ENCODE measurements at regions not wholly inside any gene's neighbourhood (a gene's known extent, or its start where the extent isn't known, plus 50 kb on each side); places are given as distances from the start of the nearest gene placed in this dataset.

DNA sequence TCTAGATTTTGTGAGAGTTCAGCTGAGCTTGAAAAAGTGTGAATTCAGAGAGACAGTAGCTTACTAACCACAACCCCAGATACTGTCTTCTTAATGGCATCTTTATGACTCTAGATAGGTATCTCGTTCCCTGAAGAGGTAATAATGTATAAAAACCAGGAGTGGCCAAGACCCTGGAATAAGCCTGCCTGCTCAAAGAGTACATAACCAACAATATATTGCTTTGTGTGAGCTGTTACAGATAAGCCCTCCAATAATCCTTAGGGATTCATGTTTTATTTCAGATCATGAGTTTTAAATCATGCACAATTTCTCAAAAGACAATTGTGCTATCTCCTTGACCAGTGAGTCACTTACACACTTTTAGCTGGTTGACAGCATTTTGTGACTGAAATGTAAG, 327.8 kb upstream of the ADGRB3 start:
- WGBS (ENCODE audit: missing lambda C conversion rate), result 8% methylated on average over 1 of the region's 1 CpG
- POLR2A ChIA-PET, result interaction anchor here (0.7 kb wide), 1 partner anchor 25 kb away, joined by 6 read pairs; no protein-coding TSS in a partner anchor
- Histone ChIP-seq H3K4me1 (no peaks in the 10 kb centered on the region), H3K4me3 (no peak overlapping the region), H3K27ac (no peak overlapping the region), H3K4me2 (no peak overlapping the region), H3K9me3 (no peaks in the 10 kb centered on the region)
- FAIRE-seq, result no peak
- ATAC-seq, result no peak
- no peak for TF ChIP-seq KDM5A (IDR thresholded peaks at IDR 0.05)
- no peak for TF ChIP-seq CEBPB (IDR thresholded peaks at IDR 0.05)
- TF ChIP-seq BHLHE40 (IDR thresholded peaks at IDR 0.05; ENCODE audit: low read depth, low read length), result no peak
- no peak for TF ChIP-seq NFE2L2 (conservative IDR thresholded peaks at IDR 0.05; ENCODE audit: low read length)
- TF ChIP-seq CHD4 (IDR thresholded peaks at IDR 0.05; ENCODE audit: borderline replicate concordance), result no peak
- DNase-seq (ENCODE audit: low read depth in 1 of 2, low spot score in 1 of 2), result no peak
- CTCF ChIA-PET, result no interaction called here

DNA sequence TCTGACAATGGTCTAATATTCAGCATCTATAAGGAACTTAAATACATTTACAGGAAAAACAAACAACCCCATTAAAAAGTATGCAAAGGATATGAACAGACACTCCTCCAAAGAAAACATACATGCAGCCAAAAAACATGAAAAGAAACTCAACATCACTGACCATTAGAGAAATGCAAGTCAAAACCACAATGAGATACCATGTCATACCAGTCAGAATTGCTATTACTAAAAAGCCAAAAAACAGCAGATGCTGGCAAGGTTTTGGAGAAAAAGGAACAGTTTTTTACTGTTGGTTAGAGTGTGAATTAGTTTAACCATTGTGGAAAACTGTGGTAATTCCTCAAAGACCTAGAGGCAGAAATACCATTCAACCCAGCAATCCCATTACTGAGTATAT, 339.0 kb upstream of the ADGRB3 start:
- no peak for TF ChIP-seq TP53 (CRISPR knock-in tag; IDR thresholded peaks at IDR 0.05)
- no peaks in the 10 kb centered on the region for H3K9me3 ChIP-seq
- H3K27ac ChIP-seq, result no peak overlapping the region
- no peak for ATAC-seq
- no peak for DNase-seq (ENCODE audit: low read depth in 1 of 2, low spot score in 1 of 2)
- no peak overlapping the region for H3K4me2 ChIP-seq
- no peaks in the 10 kb centered on the region for H3K4me1 ChIP-seq
- no peak overlapping the region for H3K4me3 ChIP-seq
- FAIRE-seq, result no peak
- CTCF ChIA-PET, result no interaction called here
- POLR2A ChIA-PET, result no interaction called here

GRCh38 chr6:68282646-68283045, 352.4 kb upstream of the ADGRB3 start:
- ChIA-PET CTCF (no interaction called here), POLR2A (no interaction called here)
- WGBS (ENCODE audit: missing lambda C conversion rate), result 9% methylated on average over 1 of the region's 1 CpG
- H3K4me3 ChIP-seq, result no peak overlapping the region
- H3K4me1 ChIP-seq, result no peaks in the 10 kb centered on the region
- FAIRE-seq, result no peak
- DNase-seq (ENCODE audit: low read depth in 1 of 2, low spot score in 1 of 2), result no peak
- H3K9me3 ChIP-seq, result no peaks in the 10 kb centered on the region
- H3K4me2 ChIP-seq, result no peak overlapping the region
- ATAC-seq, result no peak
- TF ChIP-seq RCOR1 (IDR thresholded peaks at IDR 0.05; ENCODE audit: low read depth, low read length) (no peak), MAFK (IDR thresholded peaks at IDR 0.05; ENCODE audit: partially characterized antibody) (peak; percentile 54), CHD2 (IDR thresholded peaks at IDR 0.05; ENCODE audit: low read length, partially characterized antibody) (no peak)
- H3K27ac ChIP-seq, result no peak overlapping the region

DNA sequence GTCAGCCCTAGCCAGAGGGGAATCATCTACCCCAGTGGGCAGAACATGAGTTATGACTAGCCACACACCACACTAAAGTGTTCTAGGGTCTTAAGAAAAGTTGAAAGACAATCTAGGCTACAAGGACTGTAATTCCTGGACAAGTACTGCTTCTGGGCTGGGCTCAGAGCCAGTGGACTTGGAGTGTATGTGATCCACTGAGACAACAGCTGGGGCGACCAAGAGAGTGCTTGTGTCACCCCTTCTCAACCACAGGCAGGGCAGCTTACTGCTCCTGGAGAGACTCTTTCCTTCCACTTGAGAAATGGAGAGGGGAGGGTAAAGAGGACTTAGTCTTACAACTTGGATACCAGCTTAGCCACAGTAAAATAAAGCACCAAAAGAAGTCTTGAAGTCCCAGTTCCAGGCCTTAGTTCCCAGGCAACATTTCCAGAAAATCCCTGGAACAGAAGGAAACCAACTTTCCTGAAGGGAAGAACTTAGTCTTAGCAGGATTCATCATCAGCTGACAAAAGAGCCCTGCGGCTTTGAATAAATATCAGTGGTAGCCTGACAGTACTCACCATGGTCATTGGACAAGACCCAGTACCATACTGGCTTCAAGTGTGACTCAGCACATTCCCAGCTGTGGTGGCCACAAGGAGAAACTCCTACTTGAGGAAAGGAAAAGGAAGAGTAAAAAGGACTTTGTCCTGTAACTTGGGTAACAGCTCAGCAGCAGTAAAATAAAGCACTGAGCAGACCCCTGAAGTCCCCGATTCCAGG, 355.1 kb upstream of the ADGRB3 start:
- Histone ChIP-seq H3K9me3 (no peaks in the 10 kb centered on the region), H3K4me2 (no peak overlapping the region), H3K4me3 (no peak overlapping the region), H3K27ac (no peak overlapping the region), H3K4me1 (no peaks in the 10 kb centered on the region)
- FAIRE-seq (no peak), DNase-seq (ENCODE audit: low read depth in 1 of 2, low spot score in 1 of 2) (peak in 1 of 2 experiments; percentile 19), ATAC-seq (no peak)
- ChIA-PET CTCF (no interaction called here), POLR2A (no interaction called here)
- WGBS (ENCODE audit: missing lambda C conversion rate), result 54% methylated on average over 3 of the region's 3 CpGs
- TF ChIP-seq NPAS2 (CRISPR knock-in tag; IDR thresholded peaks at IDR 0.05; ENCODE audit: borderline replicate concordance) (no peak), ZSCAN20 (CRISPR knock-in tag; IDR thresholded peaks at IDR 0.05) (no peak), PHF8 (IDR thresholded peaks at IDR 0.05; ENCODE audit: borderline replicate concordance, low read depth) (no peak), NFE2L2 (conservative IDR thresholded peaks at IDR 0.05; ENCODE audit: low read length) (peak; percentile 16; the same call in 1 of the 2 replicates), ZNF302 (CRISPR knock-in tag; IDR thresholded peaks at IDR 0.05) (no peak)
- TF ChIP-seq, protein P1, sequence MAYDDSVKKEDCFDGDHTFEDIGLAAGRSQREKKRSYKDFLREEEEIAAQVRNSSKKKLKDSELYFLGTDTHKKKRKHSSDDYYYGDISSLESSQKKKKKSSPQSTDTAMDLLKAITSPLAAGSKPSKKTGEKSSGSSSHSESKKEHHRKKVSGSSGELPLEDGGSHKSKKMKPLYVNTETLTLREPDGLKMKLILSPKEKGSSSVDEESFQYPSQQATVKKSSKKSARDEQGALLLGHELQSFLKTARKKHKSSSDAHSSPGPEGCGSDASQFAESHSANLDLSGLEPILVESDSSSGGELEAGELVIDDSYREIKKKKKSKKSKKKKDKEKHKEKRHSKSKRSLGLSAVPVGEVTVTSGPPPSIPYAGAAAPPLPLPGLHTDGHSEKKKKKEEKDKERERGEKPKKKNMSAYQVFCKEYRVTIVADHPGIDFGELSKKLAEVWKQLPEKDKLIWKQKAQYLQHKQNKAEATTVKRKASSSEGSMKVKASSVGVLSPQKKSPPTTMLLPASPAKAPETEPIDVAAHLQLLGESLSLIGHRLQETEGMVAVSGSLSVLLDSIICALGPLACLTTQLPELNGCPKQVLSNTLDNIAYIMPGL (CRISPR knock-in tag; IDR thresholded peaks at IDR 0.05; ENCODE audit: borderline replicate concordance), result no peak

- TF ChIP-seq RAD21 (conservative IDR thresholded peaks at IDR 0.05 in 1 of 2, IDR thresholded peaks at IDR 0.05 in 1 of 2) (no peak), CEBPB (IDR thresholded peaks at IDR 0.05) (no peak), PHF8 (IDR thresholded peaks at IDR 0.05; ENCODE audit: borderline replicate concordance, low read depth) (no peak), JUNB (IDR thresholded peaks at IDR 0.05) (no peak), BHLHE40 (IDR thresholded peaks at IDR 0.05; ENCODE audit: low read depth, low read length) (no peak), NPAS2 (CRISPR knock-in tag; IDR thresholded peaks at IDR 0.05; ENCODE audit: borderline replicate concordance) (no peak)
- ATAC-seq (no peak), FAIRE-seq (no peak), DNase-seq (ENCODE audit: low read depth in 1 of 2, low spot score in 1 of 2) (no peak)
- H3K4me2 ChIP-seq, result no peak overlapping the region
- POLR2A ChIA-PET, result no interaction called here
- no peak overlapping the region for H3K27ac ChIP-seq
- H3K9me3 ChIP-seq, result no peaks in the 10 kb centered on the region
- H3K4me3 ChIP-seq, result no peak overlapping the region
- no peaks in the 10 kb centered on the region for H3K4me1 ChIP-seq
- CTCF ChIA-PET, result no interaction called here
Measured at GRCh38 chr6:68273297-68273696, 361.8 kb upstream of the ADGRB3 start.

Measured in A549 (cell line).